Chondrocyte (in vitro differentiated cells): ENCODE measurements at regions not wholly inside any gene's neighbourhood (a gene's known extent, or its start where the extent isn't known, plus 50 kb on each side); places are given as distances from the start of the nearest gene placed in this dataset.

Source experiments
- DNase-seq: peaks from one replicate; pipeline ENCODE4 v3.0.0; 2021; ENCODE audit warnings: mixed read lengths, low spot score
- H3K27ac Mint-ChIP-seq: one replicate; pipeline ENCODE4 v1.8.0; 2021; ENCODE audit warnings: mild to moderate bottlenecking, moderate library complexity, mixed read lengths; ENCODE audit not compliant: unreplicated experiment
- H3K27me3 Mint-ChIP-seq: 2 replicates; pipeline ENCODE4 v1.8.0; 2021; ENCODE audit warnings: low read depth, mixed read lengths
- H3K36me3 Mint-ChIP-seq: 2 replicates; pipeline ENCODE4 v1.8.0; 2021; ENCODE audit warnings: low read depth, mixed read lengths
- H3K4me1 Mint-ChIP-seq: 2 replicates; pipeline ENCODE4 v1.8.0; 2021; ENCODE audit warnings: low read depth, mild to moderate bottlenecking, mixed read lengths
- H3K4me3 Mint-ChIP-seq: one replicate; pipeline ENCODE4 v1.8.0; 2021; ENCODE audit warnings: mild to moderate bottlenecking, moderate library complexity, mixed read lengths; ENCODE audit not compliant: unreplicated experiment
- H3K9me3 Mint-ChIP-seq: 2 replicates; pipeline ENCODE4 v1.8.0; 2021; ENCODE audit warnings: low read depth, mixed read lengths
- CTCF ChIP-seq: fragments of 200-600 bp; sonication (generic); IDR thresholded peaks from 2 replicates; pipeline ENCODE4 v1.5.0; 2021; ENCODE audit warnings: antibody characterized with exemption, mild to moderate bottlenecking, moderate library complexity

DNA sequence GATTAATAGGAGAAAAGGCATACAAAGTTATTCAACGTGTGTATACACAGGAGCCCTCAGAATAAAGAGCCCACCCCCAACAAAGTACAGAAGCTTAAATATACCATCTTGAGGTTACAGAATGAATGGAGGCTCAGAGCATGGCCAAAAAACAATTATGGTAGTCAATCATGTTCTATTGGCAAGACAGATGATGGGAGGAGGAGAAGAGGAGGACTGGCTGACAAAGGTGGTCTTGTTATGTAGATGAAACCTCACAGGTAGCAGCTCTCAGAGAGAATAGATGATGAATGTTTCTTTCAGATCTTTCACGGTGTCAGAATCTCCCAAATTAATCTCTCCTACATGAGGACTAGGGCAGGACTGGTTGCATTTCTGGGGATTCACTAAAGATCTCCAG is 66.0 kb downstream of the ARL4C start:
- no peak overlapping the region for H3K27ac Mint-ChIP-seq
- H3K9me3 Mint-ChIP-seq = no peaks in the 10 kb centered on the region
- H3K36me3 Mint-ChIP-seq = no peaks in the 10 kb centered on the region
- H3K4me3 Mint-ChIP-seq = no peak overlapping the region
- no peak for TF ChIP-seq CTCF
- peaks cover 39% of the 10 kb centered on the region for H3K4me1 Mint-ChIP-seq
- H3K27me3 Mint-ChIP-seq = no peaks in the 10 kb centered on the region
- DNase-seq = no peak

DNA sequence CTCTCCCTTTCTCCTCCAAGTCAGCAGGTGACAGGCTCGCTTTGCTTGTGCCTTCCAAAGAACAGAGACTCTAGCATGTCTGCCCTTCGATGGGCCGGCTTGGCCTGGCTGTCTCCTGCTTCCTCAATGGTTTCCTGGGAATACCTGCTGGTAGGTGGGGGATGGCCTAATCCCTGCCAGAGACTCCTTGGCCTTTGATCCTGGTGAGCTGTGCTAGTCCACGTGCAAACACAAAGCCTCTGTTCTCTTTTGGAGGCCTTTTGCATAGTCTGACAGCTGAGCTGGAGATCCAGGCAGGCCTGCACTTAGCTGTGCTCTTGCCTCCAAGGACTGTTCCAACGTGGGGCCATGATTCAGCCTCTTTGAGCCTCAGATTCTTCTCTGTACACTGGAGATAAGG is 67.6 kb downstream of the ARL4C start:
- H3K27me3 Mint-ChIP-seq = no peaks in the 10 kb centered on the region
- no peaks in the 10 kb centered on the region for H3K9me3 Mint-ChIP-seq
- H3K4me1 Mint-ChIP-seq = peaks cover 46% of the 10 kb centered on the region
- TF ChIP-seq CTCF = no peak
- no peaks in the 10 kb centered on the region for H3K36me3 Mint-ChIP-seq
- H3K4me3 Mint-ChIP-seq = no peak overlapping the region
- no peak for DNase-seq
- H3K27ac Mint-ChIP-seq = peak overlapping the region; percentile 36

DNA sequence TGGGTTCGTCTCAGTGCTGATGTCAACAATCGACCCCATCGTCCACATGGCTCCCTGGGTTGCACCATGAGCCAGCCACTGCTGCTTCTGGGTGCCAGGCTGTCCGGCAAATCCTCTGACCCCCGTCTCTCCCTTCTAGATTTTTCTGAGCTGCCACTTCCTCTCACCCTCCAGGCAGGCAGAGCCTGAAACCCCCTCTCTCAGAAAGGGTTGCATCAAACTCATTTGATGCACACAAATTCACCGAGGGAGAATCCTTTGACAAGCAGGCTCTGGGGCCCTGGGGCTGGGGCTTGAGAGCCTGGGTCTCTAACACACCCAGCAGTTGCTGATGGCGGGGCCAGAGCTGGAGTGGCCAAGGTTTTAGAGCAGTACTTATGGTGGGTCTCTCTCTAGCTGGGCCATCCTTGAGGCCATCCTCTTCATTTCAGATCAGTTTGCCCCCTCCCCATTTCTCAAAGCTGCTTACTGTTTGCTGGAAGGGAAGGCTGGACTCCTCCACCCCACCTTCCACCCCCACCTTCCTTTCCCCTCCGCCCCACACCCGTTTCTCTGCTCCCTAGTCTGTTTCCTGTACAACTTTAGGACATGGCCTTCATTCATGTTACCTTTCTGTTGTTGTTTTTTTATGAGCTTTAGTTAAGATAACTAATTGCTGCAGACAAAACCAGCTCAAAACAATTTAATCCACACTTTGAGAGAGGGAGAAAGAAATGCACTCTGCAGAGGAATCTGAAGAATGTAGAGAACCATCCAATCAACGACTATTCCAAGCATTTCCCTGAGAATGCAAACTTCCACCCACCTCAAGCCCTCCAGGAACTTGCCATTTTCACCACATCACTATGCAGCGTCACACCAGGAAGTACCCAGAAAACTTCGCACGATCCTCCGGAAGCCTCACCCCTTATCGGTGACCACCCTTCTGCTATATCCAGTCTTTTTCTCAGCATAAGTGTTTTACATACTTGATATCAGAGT is 69.5 kb downstream of the ARL4C start:
- no peaks in the 10 kb centered on the region for H3K9me3 Mint-ChIP-seq
- no peak for DNase-seq
- H3K4me3 Mint-ChIP-seq = no peak overlapping the region

DNA sequence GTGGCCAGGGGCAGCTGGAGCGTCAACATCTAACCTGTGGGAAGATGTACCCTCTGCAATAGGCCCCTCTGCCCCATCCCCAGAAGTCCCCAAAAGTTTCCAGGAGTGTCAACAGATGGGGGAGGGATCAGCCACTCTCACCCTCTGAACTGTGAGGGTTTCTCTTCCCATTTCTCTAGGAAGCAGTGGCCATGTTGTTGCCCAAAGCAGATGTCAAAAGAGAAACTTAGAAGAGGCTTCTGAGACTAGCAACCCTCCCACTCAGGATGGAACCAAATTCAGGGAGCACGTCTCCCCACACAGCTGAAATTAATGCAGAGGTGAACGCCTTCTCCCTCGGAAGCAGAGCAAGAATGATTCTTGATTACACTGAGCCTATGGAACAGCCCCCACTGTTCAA is 70.3 kb downstream of the ARL4C start:
- Mint-ChIP-seq H3K36me3 (no peaks in the 10 kb centered on the region), H3K4me1 (peaks cover 65% of the 10 kb centered on the region), H3K27ac (no peak overlapping the region), H3K27me3 (no peaks in the 10 kb centered on the region), H3K9me3 (no peaks in the 10 kb centered on the region), H3K4me3 (no peak overlapping the region)
- no peak for DNase-seq
- TF ChIP-seq CTCF = no peak

More for the DNA sequence above, 69.5 kb downstream of the ARL4C start:
- no peak for TF ChIP-seq CTCF
- no peaks in the 10 kb centered on the region for H3K27me3 Mint-ChIP-seq
- H3K27ac Mint-ChIP-seq = peak overlapping the region; percentile 94
- no peaks in the 10 kb centered on the region for H3K36me3 Mint-ChIP-seq
- H3K4me1 Mint-ChIP-seq = peaks cover 59% of the 10 kb centered on the region

DNA sequence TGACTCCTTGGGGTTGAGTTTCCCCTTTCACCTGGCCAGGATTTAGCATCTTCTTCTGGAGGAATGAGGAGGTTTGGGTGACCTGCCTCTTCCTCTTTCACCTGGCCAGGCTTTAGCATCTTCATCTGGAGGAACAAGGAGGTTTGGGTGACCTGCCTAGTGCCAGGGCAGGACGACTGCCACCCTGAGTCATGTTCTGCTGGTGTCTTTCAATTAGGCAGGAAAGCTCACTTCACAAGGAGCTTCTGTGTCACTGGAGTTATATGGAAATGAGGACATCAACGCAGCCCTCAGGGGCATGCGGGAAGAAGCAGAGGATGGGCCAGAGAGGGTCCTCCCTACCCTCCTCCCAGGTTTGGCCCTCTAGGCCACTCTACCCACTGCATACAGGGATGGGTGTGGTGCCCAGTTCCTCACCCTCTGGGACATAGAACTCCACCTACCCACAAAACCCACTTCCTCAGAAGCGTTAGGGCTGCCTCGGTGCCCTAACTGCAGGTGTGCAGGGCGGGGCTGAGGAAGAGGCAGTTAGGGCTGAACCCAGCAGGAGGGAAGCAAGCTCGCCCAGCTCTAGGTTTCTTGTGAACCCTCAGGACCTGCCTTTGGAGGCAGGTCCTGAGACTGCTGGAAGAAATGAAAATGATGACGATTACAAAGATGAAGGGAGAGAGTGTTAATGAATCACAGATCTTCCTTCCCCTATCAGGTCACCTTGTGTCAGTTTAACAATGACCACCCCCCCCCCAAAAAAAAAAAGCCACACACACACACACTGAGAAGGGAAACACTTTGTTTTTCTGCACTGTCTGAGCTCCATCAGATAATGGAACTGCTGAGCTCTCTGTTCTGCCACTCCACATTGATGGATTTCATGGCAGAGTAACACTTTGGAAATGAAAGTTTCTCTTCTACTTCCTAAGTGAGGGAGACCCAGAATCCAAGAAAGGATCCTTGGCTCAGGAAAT is 71.0 kb downstream of the ARL4C start:
- no peaks in the 10 kb centered on the region for H3K27me3 Mint-ChIP-seq
- no peak overlapping the region for H3K4me3 Mint-ChIP-seq
- TF ChIP-seq CTCF = no peak
- peaks cover 69% of the 10 kb centered on the region for H3K4me1 Mint-ChIP-seq
- no peak for DNase-seq
- H3K36me3 Mint-ChIP-seq = no peaks in the 10 kb centered on the region
- no peak overlapping the region for H3K27ac Mint-ChIP-seq
- H3K9me3 Mint-ChIP-seq = no peaks in the 10 kb centered on the region
